ENCODE measurements at regions not wholly inside any gene's neighbourhood (a gene's known extent, or its start where the extent isn't known, plus 50 kb on each side); places are given as distances from the start of the nearest gene placed in this dataset.

GRCh38 chr6:130303431-130303830 lies 62.4 kb upstream of the TMEM200A start:
- Histone ChIP-seq H3K4me1 (ENCODE audit: insufficient read depth, poor library complexity, severe bottlenecking) (no peaks in the 10 kb centered on the region), H3K4me3 (ENCODE audit: severe bottlenecking) (no peak overlapping the region), H3K27me3 (ENCODE audit: insufficient read depth, poor library complexity, severe bottlenecking) (peaks cover 14% of the 10 kb centered on the region), H3K27ac (ENCODE audit: poor library complexity, severe bottlenecking) (no peak overlapping the region), H3K36me3 (ENCODE audit: low read depth) (no peaks in the 10 kb centered on the region), H3K9me3 (ENCODE audit: severe bottlenecking) (no peaks in the 10 kb centered on the region)
- TF ChIP-seq CTCF (IDR thresholded peaks at IDR 0.05; ENCODE audit: poor library complexity, severe bottlenecking): no peak
- ATAC-seq (ENCODE audit: low read depth) (no peak), DNase-seq (ENCODE audit: low spot score) (no peak)

GRCh38 chr6:130298258-130298657 lies 67.6 kb upstream of the TMEM200A start:
- DNase-seq (ENCODE audit: low spot score) (no peak), ATAC-seq (ENCODE audit: low read depth) (no peak)
- Histone ChIP-seq H3K4me3 (ENCODE audit: severe bottlenecking) (no peak overlapping the region), H3K27ac (ENCODE audit: poor library complexity, severe bottlenecking) (no peak overlapping the region), H3K4me1 (ENCODE audit: insufficient read depth, poor library complexity, severe bottlenecking) (no peaks in the 10 kb centered on the region), H3K27me3 (ENCODE audit: insufficient read depth, poor library complexity, severe bottlenecking) (peaks cover 18% of the 10 kb centered on the region), H3K9me3 (ENCODE audit: severe bottlenecking) (no peaks in the 10 kb centered on the region), H3K36me3 (ENCODE audit: low read depth) (no peaks in the 10 kb centered on the region)
- no peak for TF ChIP-seq CTCF (IDR thresholded peaks at IDR 0.05; ENCODE audit: poor library complexity, severe bottlenecking)

GRCh38 chr6:130296854-130297253 lies 69.0 kb upstream of the TMEM200A start:
- ATAC-seq (ENCODE audit: low read depth): no peak
- peaks cover 18% of the 10 kb centered on the region for H3K27me3 ChIP-seq (ENCODE audit: insufficient read depth, poor library complexity, severe bottlenecking)
- H3K4me3 ChIP-seq (ENCODE audit: severe bottlenecking): no peak overlapping the region
- no peak for TF ChIP-seq CTCF (IDR thresholded peaks at IDR 0.05; ENCODE audit: poor library complexity, severe bottlenecking)
- H3K36me3 ChIP-seq (ENCODE audit: low read depth): no peaks in the 10 kb centered on the region
- H3K27ac ChIP-seq (ENCODE audit: poor library complexity, severe bottlenecking): no peak overlapping the region
- no peaks in the 10 kb centered on the region for H3K9me3 ChIP-seq (ENCODE audit: severe bottlenecking)
- no peak for DNase-seq (ENCODE audit: low spot score)
- no peaks in the 10 kb centered on the region for H3K4me1 ChIP-seq (ENCODE audit: insufficient read depth, poor library complexity, severe bottlenecking)

- Histone ChIP-seq H3K36me3 (ENCODE audit: low read depth) (no peaks in the 10 kb centered on the region), H3K4me1 (ENCODE audit: insufficient read depth, poor library complexity, severe bottlenecking) (no peaks in the 10 kb centered on the region), H3K27ac (ENCODE audit: poor library complexity, severe bottlenecking) (no peak overlapping the region), H3K4me3 (ENCODE audit: severe bottlenecking) (no peak overlapping the region), H3K9me3 (ENCODE audit: severe bottlenecking) (no peaks in the 10 kb centered on the region), H3K27me3 (ENCODE audit: insufficient read depth, poor library complexity, severe bottlenecking) (peaks cover 6% of the 10 kb centered on the region)
- ATAC-seq (ENCODE audit: low read depth) (peak; percentile 92), DNase-seq (ENCODE audit: low spot score) (no peak)
- peak; percentile 76 for TF ChIP-seq CTCF (IDR thresholded peaks at IDR 0.05; ENCODE audit: poor library complexity, severe bottlenecking)
These were observed 71.0 kb upstream of the SAMD3 start for GRCh38 chr6:130293800-130294199.

- Histone ChIP-seq H3K27ac (ENCODE audit: poor library complexity, severe bottlenecking) (no peak overlapping the region), H3K9me3 (ENCODE audit: severe bottlenecking) (no peaks in the 10 kb centered on the region), H3K36me3 (ENCODE audit: low read depth) (no peaks in the 10 kb centered on the region), H3K4me1 (ENCODE audit: insufficient read depth, poor library complexity, severe bottlenecking) (no peaks in the 10 kb centered on the region), H3K4me3 (ENCODE audit: severe bottlenecking) (no peak overlapping the region), H3K27me3 (ENCODE audit: insufficient read depth, poor library complexity, severe bottlenecking) (no peaks in the 10 kb centered on the region)
- no peak for ATAC-seq (ENCODE audit: low read depth)
- DNase-seq (ENCODE audit: low spot score): no peak
- no peak for TF ChIP-seq CTCF (IDR thresholded peaks at IDR 0.05; ENCODE audit: poor library complexity, severe bottlenecking)
These were observed 65.3 kb upstream of the SAMD3 start for GRCh38 chr6:130288065-130288464.

Measured in RWPE2 (cell line).